ENCODE measurements at regions not wholly inside any gene's neighbourhood (a gene's known extent, or its start where the extent isn't known, plus 50 kb on each side); places are given as distances from the start of the nearest gene placed in this dataset.
"Not testable (repeated sequence)": the region's sequence is repeated elsewhere in the genome, so short reads cannot be mapped to it uniquely, and the experiment has no call there.

DNA sequence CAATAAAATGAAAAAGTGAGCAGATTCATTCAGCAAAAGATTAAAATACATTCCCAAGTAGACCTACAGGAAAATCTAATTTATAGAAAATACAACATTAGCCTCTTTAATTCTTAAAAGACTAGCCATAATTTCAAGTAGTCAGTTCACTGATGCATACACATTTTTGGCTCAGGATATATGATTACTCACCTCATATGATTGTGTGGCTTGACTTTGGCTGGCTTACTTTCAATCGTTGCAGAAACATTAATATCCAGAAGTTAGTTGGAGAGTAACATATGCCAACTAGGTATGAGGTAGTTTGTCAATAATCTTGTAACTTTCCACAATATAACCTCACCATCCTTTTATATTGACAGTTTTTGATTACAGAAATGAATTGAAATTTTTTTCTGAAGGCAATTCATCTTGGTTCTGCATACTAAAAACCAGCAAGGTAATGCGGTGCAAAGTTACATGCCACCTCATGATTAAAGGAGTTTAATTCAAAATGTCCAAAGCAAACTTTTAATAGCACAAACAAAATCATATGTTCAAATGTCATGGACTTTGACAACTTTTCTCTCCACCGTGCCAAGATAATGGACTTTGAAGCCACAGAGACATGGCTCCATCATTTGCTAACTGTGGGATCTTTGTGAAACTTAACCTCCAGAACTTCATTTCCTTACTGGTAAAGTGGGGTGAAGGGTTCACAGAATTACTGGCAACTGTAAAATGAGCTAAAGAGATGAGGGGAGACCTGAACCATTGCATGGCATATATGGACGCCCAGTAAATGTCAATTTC lies 76.6 kb upstream of the PAM start:
- ChIA-PET CTCF (interaction anchor here (0.6 kb wide), 1 partner anchor 16 kb away, joined by 3 read pairs; no protein-coding TSS in a partner anchor), POLR2A (no interaction called here)
- DNase-seq (ENCODE audit: low read depth): no peak
- TF ChIP-seq, protein P1, sequence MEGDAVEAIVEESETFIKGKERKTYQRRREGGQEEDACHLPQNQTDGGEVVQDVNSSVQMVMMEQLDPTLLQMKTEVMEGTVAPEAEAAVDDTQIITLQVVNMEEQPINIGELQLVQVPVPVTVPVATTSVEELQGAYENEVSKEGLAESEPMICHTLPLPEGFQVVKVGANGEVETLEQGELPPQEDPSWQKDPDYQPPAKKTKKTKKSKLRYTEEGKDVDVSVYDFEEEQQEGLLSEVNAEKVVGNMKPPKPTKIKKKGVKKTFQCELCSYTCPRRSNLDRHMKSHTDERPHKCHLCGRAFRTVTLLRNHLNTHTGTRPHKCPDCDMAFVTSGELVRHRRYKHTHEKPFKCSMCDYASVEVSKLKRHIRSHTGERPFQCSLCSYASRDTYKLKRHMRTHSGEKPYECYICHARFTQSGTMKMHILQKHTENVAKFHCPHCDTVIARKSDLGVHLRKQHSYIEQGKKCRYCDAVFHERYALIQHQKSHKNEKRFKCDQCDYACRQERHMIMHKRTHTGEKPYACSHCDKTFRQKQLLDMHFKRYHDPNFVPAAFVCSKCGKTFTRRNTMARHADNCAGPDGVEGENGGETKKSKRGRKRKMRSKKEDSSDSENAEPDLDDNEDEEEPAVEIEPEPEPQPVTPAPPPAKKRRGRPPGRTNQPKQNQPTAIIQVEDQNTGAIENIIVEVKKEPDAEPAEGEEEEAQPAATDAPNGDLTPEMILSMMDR (IDR thresholded peaks at IDR 0.05; ENCODE audit: insufficient read depth, low read depth, low read length): no peak
- no peaks in the 10 kb centered on the region for H3K36me3 ChIP-seq (ENCODE audit: control insufficient read depth, insufficient read depth, low read length)
- no peaks in the 10 kb centered on the region for H3K27me3 ChIP-seq (ENCODE audit: control insufficient read depth, insufficient read depth, low read length)
- no peak overlapping the region for H3K4me3 ChIP-seq (ENCODE audit: low read depth, low read length)

DNA sequence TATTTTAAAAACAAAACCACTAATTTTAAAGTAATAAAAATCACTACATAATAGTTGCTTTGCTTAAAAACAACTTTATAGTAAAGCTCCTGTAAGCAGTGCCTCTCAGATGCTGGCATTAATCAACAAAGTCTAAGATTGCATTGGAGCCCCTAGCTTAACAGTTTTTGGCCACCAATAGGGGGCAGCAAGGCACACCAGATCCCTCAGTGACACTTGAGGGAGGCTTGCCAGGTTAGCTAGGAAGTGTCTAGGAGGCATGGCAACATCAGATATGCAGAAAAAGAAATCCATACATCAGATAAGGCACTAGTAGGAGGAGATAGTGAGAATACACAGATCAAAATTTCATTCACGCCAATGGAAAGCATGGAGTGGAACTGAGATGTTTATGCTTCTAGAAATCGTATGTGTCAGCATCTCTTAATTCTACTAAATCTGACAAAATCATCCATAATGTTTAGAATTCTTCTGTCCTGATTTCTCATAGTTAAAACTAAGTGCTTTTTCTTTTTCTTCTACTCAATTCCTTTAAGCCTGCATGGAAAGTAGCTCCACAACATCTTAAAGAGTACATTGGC lies 73.6 kb upstream of the PAM start:
- no peaks in the 10 kb centered on the region for H3K36me3 ChIP-seq (ENCODE audit: control insufficient read depth, insufficient read depth, low read length)
- ChIA-PET POLR2A (no interaction called here), CTCF (interaction anchor here (0.6 to 2.7 kb wide), 36 partner anchors 9 to 458 kb away, joined by 3 to 23 read pairs (median 4); no protein-coding TSS in a partner anchor)
- DNase-seq (ENCODE audit: low read depth): no peak
- TF ChIP-seq, protein P1 (IDR thresholded peaks at IDR 0.05; ENCODE audit: insufficient read depth, low read depth, low read length): peak; percentile 93
- H3K27me3 ChIP-seq (ENCODE audit: control insufficient read depth, insufficient read depth, low read length): no peaks in the 10 kb centered on the region
- no peak overlapping the region for H3K4me3 ChIP-seq (ENCODE audit: low read depth, low read length)

DNA sequence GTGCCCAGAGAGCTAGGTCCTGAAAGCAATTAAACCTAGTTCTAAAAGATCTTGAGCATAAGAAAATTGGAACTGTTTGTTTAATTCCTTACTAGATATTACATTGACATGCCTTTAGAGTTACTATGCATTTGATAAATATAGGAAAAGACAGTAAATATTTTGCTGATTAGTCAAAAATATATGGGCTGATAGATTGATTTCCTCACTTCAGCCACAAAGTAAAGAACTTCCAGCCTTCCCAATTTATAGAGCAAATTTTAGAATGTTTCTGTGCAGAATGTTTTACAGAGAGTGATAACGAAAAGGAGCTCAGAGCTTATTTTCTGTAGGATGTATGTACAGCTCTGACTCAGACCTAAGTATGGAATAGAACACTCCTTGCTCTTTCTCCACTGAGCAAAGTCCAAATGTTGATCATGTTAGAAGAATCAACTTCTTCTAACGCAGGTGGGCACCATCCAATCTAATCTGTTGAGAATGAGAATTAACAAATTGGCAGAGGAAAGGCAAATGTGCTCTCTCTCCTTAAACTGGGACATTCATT lies 72.9 kb upstream of the PAM start:
- no peaks in the 10 kb centered on the region for H3K36me3 ChIP-seq (ENCODE audit: control insufficient read depth, insufficient read depth, low read length)
- ChIA-PET CTCF (interaction anchor here (0.7 to 2.7 kb wide), 23 partner anchors 10 to 358 kb away, joined by 3 to 23 read pairs (median 4); no protein-coding TSS in a partner anchor), POLR2A (no interaction called here)
- no peak overlapping the region for H3K4me3 ChIP-seq (ENCODE audit: low read depth, low read length)
- DNase-seq (ENCODE audit: low read depth): no peak
- TF ChIP-seq, protein P1 (IDR thresholded peaks at IDR 0.05; ENCODE audit: insufficient read depth, low read depth, low read length): no peak
- H3K27me3 ChIP-seq (ENCODE audit: control insufficient read depth, insufficient read depth, low read length): no peaks in the 10 kb centered on the region

DNA sequence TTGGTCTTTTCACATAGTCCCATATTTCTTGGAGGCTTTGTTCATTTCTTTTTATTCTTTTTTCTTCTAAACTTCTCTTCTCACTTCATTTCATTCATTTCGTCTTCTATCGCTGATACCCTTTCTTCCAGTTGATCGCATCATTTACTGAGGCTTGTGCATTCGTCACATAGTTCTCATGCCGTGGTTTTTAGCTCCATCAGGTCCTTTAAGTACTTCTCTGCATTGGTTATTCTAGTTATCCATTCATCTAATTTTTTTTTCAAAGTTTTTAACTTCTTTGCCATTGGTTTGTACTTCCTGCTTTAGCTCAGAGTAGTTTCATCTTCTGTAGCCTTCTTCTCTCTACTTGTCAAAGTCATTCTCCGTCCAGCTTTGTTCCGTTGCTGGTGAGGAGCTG lies 67.0 kb upstream of the PAM start:
- H3K4me3 ChIP-seq (ENCODE audit: low read depth, low read length); H3K27me3 ChIP-seq (ENCODE audit: control insufficient read depth, insufficient read depth, low read length); CTCF ChIA-PET; DNase-seq (ENCODE audit: low read depth); H3K36me3 ChIP-seq (ENCODE audit: control insufficient read depth, insufficient read depth, low read length); POLR2A ChIA-PET: not testable (repeated sequence)

DNA sequence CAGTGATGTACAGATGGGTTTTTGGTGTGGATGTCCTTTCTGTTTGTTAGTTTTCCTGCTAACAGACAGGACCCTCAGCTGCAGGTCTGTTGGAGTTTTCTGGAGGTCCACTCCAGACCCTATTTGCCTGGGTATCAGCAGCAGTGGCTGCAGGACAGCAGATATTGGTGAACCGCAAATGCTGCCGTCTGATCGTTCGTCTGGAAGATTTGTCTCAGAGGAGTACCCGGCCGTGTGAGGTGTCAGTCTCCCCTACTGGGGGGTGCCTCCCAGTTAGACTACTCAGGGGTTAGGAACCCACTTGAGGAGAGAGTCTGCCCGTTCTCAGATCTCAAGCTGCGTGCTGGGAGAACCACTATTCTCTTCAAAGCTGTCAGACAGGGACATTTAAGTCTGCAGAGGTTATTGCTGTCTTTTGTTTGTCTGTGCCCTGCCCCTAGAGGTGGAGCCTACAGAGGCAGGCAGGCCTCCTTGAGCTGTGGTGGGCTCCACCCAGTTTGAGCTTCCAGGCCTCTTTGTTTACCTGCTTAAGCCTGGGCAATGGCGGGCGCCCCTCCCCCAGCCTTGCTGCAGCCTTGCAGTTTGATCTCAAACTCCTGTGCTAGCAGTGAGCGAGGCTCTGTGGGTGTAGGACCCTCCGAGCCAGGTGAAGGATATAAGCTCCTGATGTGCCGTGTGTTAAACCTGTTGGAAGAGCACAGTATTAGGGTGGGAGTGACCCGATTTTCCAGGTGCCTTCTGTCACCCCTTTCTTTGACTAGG lies 66.3 kb upstream of the PAM start:
- H3K4me3 ChIP-seq (ENCODE audit: low read depth, low read length); DNase-seq (ENCODE audit: low read depth); POLR2A ChIA-PET; H3K27me3 ChIP-seq (ENCODE audit: control insufficient read depth, insufficient read depth, low read length); H3K36me3 ChIP-seq (ENCODE audit: control insufficient read depth, insufficient read depth, low read length): not testable (repeated sequence)
- CTCF ChIA-PET: interaction anchor here (1.7 kb wide), 1 partner anchor 343 kb away, joined by 4 read pairs; no protein-coding TSS in a partner anchor

DNA sequence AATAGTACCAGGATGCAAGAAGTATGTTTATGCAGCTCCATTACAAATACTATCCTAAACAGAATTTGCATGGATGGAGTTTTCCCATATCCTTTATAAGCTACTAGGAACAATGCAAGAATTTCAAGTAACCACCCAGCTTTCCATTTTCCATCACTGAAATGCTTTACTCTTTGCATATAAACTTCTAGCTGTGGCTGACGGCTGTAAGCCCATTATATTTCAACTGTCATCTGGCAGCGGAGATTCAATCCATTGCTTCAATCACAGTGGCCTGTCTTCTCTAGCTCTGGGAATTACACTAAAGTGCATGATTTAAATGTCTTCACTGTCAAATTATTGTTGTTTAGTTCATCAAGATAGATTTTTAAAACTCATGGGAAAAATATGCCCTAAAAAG lies 64.2 kb upstream of the PAM start:
- ChIA-PET POLR2A (no interaction called here), CTCF (interaction anchor here (1.3 to 1.5 kb wide), 2 partner anchors 10 to 175 kb away, joined by 3 to 5 read pairs; no protein-coding TSS in a partner anchor)
- DNase-seq (ENCODE audit: low read depth): no peak
- H3K4me3 ChIP-seq (ENCODE audit: low read depth, low read length): no peak overlapping the region
- TF ChIP-seq, protein P1 (IDR thresholded peaks at IDR 0.05; ENCODE audit: insufficient read depth, low read depth, low read length): no peak
- H3K36me3 ChIP-seq (ENCODE audit: control insufficient read depth, insufficient read depth, low read length): no peaks in the 10 kb centered on the region
- no peaks in the 10 kb centered on the region for H3K27me3 ChIP-seq (ENCODE audit: control insufficient read depth, insufficient read depth, low read length)

Measured in BJ (cell line).